Vagina (tissue), 2 donors: ENCODE measurements at regions not wholly inside any gene's neighbourhood (a gene's known extent, or its start where the extent isn't known, plus 50 kb on each side); places are given as distances from the start of the nearest gene placed in this dataset.
"Not testable (repeated sequence)": the region's sequence is repeated elsewhere in the genome, so short reads cannot be mapped to it uniquely, and the experiment has no call there.

Experiments used
- DNase-seq, 2 donors: peaks; one replicate each; pipeline ENCODE4 v3.0.0-alpha.2; 2017; ENCODE audit errors: extremely low spot score in 2 of 2
- H3K27ac ChIP-seq: fragments of 200-600 bp; sonication (generic); one replicate; pipeline ENCODE4 v1.5.1; 2019
- H3K27me3 ChIP-seq: fragments of 200-600 bp; sonication (generic); one replicate; pipeline ENCODE4 v1.5.1; 2019
- H3K36me3 ChIP-seq, 2 donors: fragments of 200-600 bp; sonication (generic); one replicate each; pipeline ENCODE4 v1.5.1; 2017 to 2019
- H3K4me1 ChIP-seq: fragments of 200-600 bp; sonication (generic); one replicate; pipeline ENCODE4 v1.5.1; 2019
- H3K4me3 ChIP-seq, 2 donors: fragments of 200-600 bp; sonication (generic); 1 replicate in 1 of 2; 2 replicates in 1 of 2; pipeline ENCODE4 v1.5.1; 2016 to 2019
- H3K9me3 ChIP-seq: fragments of 200-600 bp; sonication (generic); one replicate; pipeline ENCODE4 v1.5.1; 2019
- POLR2A ChIP-seq, 2 donors: fragments of 450-650 bp; IDR thresholded peaks; one replicate each; pipeline ENCODE4 v1.6.1; 2017; ENCODE audit warnings: antibody characterized with exemption in 2 of 2, mild to moderate bottlenecking in 2 of 2, moderate library complexity in 2 of 2
- POLR2AphosphoS5 ChIP-seq, 2 donors: sonication (generic); formaldehyde crosslinking; IDR thresholded peaks; one replicate each; pipeline ENCODE4 v1.9.0; 2017; ENCODE audit warnings: antibody characterized with exemption in 2 of 2, mild to moderate bottlenecking in 2 of 2, low read depth in 1 of 2; ENCODE audit not compliant: insufficient read depth in 1 of 2
- intact Hi-C: fragments of 100-400 bp; cut with DNase I; formaldehyde crosslinking; loops from one replicate; pipeline ENCODE4 v1.15.1; 2023
- TF ChIP-seq, protein P1 (sequence below), 3 experiments: fragments of 450-650 bp in 2 of 3; fragments of 200-600 bp in 1 of 3; sonication (generic) in 1 of 3; IDR thresholded peaks; one replicate each; pipeline ENCODE4 v1.5.1; 2017 to 2019; ENCODE audit warnings: antibody characterized with exemption in 3 of 3, mild to moderate bottlenecking in 2 of 3, moderate library complexity in 2 of 3

DNA sequence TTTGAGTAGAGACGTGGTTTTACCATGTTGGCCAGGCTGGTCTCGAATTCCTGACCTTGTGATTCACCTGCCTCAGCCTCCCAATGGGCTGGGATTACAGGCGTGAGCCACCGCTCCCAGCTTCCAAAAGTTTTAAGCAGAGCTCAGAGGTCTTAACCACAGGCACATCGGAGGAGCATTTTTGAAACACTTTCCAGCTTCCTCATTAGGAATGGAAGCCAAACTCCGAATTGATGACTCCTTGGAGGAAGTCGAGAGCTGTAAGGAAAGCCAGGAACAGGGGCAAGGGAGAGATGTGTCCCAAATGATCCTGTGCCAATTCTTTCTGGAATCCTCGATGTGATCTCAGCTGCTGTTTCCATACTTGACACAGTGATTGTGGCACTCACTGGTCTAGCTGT, 56.2 kb upstream of the CCZ1B start:
- H3K27me3 ChIP-seq, H3K36me3 ChIP-seq, H3K4me1 ChIP-seq, intact Hi-C loops, DNase-seq, H3K27ac ChIP-seq, H3K9me3 ChIP-seq, H3K4me3 ChIP-seq: not testable (repeated sequence)

DNA sequence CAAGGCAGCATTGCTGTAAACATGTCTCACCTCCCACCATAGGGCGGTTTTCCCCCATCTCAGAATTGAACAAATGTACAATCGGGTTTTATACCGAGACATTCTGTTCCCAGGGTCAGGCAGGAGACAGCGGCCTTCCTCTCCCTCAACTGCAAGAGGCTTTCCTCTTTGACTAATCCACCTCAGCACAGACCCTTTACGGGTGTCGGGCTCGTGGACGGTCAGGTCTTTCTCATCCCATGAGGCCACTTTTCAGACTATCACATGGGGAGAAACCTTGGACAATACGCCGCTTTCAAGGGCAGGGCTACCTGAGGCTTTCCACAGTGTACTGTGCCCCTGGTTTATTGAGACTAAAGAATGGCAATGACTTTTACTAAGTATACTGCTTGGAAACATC, 57.7 kb upstream of the CCZ1B start:
- H3K36me3 ChIP-seq, H3K27me3 ChIP-seq, H3K9me3 ChIP-seq, H3K27ac ChIP-seq, intact Hi-C loops, H3K4me1 ChIP-seq, H3K4me3 ChIP-seq, DNase-seq: not testable (repeated sequence)

DNA sequence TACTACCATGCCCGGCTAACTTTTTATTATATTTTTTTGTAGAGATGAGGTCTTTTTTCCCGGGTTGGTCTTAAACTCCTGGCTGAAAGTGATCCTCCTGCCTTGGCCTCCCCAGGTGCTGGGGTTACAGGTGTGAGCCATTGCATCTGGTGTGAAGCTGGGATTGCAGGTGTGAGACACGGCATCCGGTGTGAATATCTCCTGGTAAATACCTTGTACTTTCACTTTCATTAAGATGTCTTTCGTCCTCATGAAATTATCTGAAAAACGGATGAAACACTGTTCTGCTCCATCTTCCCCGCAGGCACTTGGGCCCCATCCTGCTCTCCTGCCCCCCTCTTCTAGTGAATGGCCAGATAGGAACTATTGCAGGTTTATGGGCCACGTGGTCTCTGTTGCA, 60.1 kb upstream of the CCZ1B start:
- Histone ChIP-seq H3K9me3 (no peaks in the 10 kb centered on the region), H3K36me3 (no peaks in the 10 kb centered on the region), H3K27ac (no peak overlapping the region), H3K4me3 (no peak overlapping the region), H3K4me1 (no peaks in the 10 kb centered on the region), H3K27me3 (no peaks in the 10 kb centered on the region)
- no peak for DNase-seq
- intact Hi-C loops, result no loop called here
- TF ChIP-seq POLR2A (IDR thresholded peaks at IDR 0.05) (no peak), POLR2AphosphoS5 (IDR thresholded peaks at IDR 0.05; ENCODE audit: insufficient read depth in 1 of 2, low read depth in 1 of 2) (no peak)
- TF ChIP-seq, protein P1, sequence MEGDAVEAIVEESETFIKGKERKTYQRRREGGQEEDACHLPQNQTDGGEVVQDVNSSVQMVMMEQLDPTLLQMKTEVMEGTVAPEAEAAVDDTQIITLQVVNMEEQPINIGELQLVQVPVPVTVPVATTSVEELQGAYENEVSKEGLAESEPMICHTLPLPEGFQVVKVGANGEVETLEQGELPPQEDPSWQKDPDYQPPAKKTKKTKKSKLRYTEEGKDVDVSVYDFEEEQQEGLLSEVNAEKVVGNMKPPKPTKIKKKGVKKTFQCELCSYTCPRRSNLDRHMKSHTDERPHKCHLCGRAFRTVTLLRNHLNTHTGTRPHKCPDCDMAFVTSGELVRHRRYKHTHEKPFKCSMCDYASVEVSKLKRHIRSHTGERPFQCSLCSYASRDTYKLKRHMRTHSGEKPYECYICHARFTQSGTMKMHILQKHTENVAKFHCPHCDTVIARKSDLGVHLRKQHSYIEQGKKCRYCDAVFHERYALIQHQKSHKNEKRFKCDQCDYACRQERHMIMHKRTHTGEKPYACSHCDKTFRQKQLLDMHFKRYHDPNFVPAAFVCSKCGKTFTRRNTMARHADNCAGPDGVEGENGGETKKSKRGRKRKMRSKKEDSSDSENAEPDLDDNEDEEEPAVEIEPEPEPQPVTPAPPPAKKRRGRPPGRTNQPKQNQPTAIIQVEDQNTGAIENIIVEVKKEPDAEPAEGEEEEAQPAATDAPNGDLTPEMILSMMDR (IDR thresholded peaks at IDR 0.05), result no peak

DNA sequence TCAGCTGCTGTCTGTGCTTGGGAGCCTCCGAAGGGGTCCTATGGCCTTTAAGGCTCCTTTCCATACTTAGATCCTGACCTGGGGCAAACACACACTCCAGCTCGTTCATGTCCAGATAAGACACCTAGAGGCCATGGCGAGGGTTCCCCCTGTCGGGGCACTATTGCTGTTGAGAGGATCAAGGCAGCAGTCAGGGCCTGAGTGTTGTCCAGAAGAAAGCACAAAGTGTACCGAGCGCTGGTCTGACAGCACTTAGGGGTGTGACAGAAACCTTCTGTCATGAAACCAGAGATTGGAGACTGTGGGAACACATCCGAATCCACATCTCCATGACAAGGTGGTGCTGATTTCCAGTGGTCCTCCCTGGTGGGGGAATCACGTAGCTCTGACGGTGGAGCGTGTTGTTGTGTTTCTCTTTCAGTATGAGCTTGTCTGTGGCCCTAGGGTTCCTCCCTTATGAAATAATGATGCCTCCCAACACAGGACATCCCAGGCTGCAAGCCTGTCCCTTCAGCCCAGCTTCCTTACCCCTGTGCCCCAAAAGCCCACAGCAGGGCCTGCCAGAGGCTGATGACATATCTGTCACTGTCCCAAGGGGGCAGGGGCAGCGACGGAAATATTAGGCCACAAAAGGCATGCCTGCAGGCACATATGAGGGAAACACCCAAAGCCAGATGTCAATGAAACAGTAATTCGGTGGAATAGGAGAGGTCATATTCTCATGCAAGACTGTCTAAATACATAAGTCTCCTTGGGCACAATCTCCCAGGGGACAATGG, 62.4 kb upstream of the CCZ1B start:
- H3K36me3 ChIP-seq, H3K9me3 ChIP-seq, intact Hi-C loops, DNase-seq, H3K4me1 ChIP-seq, H3K27ac ChIP-seq, H3K27me3 ChIP-seq, H3K4me3 ChIP-seq: not testable (repeated sequence)

DNA sequence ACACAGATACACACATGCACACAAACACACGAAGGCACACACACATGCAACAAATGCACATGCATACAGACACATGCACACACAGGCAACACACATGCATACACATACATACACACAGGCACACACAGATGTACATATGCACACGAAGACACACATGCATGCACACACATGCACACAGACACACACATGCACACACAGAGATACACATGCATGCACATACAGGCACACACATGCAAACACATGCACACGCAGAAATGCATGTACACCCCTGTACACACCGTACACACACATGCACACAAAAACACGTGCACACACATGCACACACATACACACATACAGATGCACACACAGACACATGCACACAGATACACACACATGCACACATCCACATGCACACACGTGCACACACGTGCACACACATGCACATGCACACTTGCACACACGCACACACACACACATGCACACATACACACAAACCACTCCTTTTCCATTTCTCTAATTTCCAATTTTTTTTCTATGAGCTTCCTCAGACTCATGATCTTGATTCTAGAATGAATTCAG, 63.3 kb upstream of the CCZ1B start:
- Histone ChIP-seq H3K27ac (no peak overlapping the region), H3K36me3 (no peaks in the 10 kb centered on the region), H3K9me3 (no peaks in the 10 kb centered on the region), H3K27me3 (no peaks in the 10 kb centered on the region), H3K4me3 (no peak overlapping the region), H3K4me1 (no peaks in the 10 kb centered on the region)
- no peak for DNase-seq
- intact Hi-C loops, result no loop called here
- TF ChIP-seq POLR2A (IDR thresholded peaks at IDR 0.05), result no peak
- TF ChIP-seq, protein P1 (IDR thresholded peaks at IDR 0.05), result no peak
- no peak for TF ChIP-seq POLR2AphosphoS5 (IDR thresholded peaks at IDR 0.05; ENCODE audit: insufficient read depth in 1 of 2, low read depth in 1 of 2)

DNA sequence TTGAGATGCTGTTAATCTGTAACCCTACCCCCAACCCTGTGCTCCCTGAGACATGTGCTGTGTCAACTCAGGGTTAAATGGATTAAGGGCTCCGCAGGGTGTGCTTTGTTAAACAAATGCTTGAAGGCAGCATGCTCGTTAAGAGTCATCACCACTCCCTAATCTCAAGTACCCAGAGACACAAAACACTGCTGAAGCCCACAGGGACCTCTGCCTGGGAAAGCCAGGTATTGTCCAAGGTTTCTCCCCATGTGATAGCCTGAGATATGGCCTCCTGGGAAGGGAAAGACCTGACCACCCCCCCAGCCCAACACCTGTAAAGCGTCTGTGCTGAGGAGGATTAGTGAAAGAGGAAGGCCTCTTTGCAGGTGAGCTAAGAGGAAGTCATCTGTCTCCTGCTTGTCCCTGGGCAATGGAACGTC, 76.0 kb upstream of the CCZ1B start:
- H3K36me3 ChIP-seq, H3K4me1 ChIP-seq, intact Hi-C loops, H3K4me3 ChIP-seq, H3K27me3 ChIP-seq, H3K9me3 ChIP-seq, H3K27ac ChIP-seq, DNase-seq: not testable (repeated sequence)

DNA sequence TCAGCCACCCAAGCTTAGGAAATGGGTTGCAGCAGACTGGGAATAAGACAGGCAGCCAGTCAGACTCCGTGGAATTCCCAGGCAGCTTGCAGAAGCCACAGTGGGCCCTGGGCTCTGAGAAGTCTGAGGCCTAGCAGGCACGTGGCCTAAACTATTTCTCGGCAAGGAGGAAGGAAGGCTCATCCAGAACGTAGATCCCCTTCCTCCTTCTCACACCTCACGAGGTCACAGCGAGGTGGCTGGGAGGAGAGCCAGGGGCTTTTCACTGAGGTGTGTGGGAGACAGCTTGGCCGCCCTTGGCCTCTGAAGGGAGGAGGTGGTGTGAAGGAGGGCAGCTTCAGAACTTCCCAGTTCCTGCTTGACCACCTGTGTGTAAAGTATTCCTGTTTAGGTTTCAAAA, 77.2 kb upstream of the CCZ1B start:
- intact Hi-C loops, H3K27me3 ChIP-seq, DNase-seq: not testable (repeated sequence)

DNA sequence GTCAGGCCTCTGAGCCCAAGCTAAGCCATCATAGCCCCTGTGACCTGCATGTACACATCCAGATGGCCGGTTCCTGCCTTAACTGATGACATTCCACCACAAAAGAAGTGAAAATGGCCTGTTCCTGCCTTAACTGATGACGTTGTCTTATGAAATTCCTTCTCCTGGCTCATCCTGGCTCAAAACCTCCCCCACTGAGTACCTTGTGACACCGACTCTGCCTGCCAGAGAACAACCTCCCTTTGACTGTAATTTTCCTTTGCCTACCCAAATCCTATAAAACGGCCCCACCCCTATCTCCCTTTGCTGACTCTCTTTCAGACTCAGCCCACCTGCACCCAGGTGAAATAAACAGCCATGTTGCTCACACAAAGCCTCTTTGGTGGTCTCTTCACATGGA, 77.7 kb upstream of the CCZ1B start:
- H3K9me3 ChIP-seq, intact Hi-C loops, H3K4me1 ChIP-seq, H3K27ac ChIP-seq, H3K27me3 ChIP-seq, DNase-seq, H3K4me3 ChIP-seq, H3K36me3 ChIP-seq: not testable (repeated sequence)

More for the DNA sequence above, 77.2 kb upstream of the CCZ1B start:
- not testable (repeated sequence) for H3K36me3 ChIP-seq, H3K9me3 ChIP-seq, H3K4me1 ChIP-seq, H3K27ac ChIP-seq, H3K4me3 ChIP-seq
